Transverse colon (tissue), 4 donors: ENCODE measurements at regions not wholly inside any gene's neighbourhood (a gene's known extent, or its start where the extent isn't known, plus 50 kb on each side); places are given as distances from the start of the nearest gene placed in this dataset.

Experiments used
- DNase-seq: peaks from one replicate; pipeline ENCODE4 v3.0.0-alpha.2; 2019
- H3K27ac ChIP-seq, 4 donors: fragments of 200-600 bp; sonication (generic); 2 replicates each; pipeline ENCODE4 v1.5.1; 2016 to 2018; ENCODE audit warnings: inconsistent platforms in 4 of 4
- H3K27me3 ChIP-seq: fragments of 200-600 bp; sonication (generic); 2 replicates; pipeline ENCODE4 v1.5.1; 2017; ENCODE audit warnings: inconsistent platforms
- H3K36me3 ChIP-seq, 4 donors: fragments of 200-600 bp; sonication (generic); 2 replicates each; pipeline ENCODE4 v1.5.1; 2017 to 2019; ENCODE audit warnings: inconsistent platforms in 4 of 4
- H3K4me1 ChIP-seq, 4 donors: fragments of 200-600 bp; sonication (generic); 2 replicates each; pipeline ENCODE4 v1.5.1; 2017 to 2020; ENCODE audit warnings: inconsistent platforms in 4 of 4
- H3K4me3 ChIP-seq, 4 donors: fragments of 200-600 bp; sonication (generic); 1 replicate in 1 of 4; 2 replicates in 3 of 4; pipeline versions ENCODE4 v1.5.1 to v1.6.1; 2017 to 2019; ENCODE audit warnings: inconsistent platforms in 4 of 4
- H3K9me3 ChIP-seq, 2 donors: fragments of 200-600 bp; sonication (generic); 2 replicates each; pipeline ENCODE4 v1.5.1; 2017 to 2019; ENCODE audit warnings: inconsistent platforms in 2 of 2
- EP300 ChIP-seq: sonication (generic); formaldehyde crosslinking; IDR thresholded peaks from one replicate; pipeline ENCODE4 v1.6.1; 2017; ENCODE audit warnings: antibody characterized with exemption, low read depth
- POLR2A ChIP-seq: fragments of 450-650 bp; IDR thresholded peaks from one replicate; pipeline ENCODE4 v1.6.1; 2016; ENCODE audit warnings: antibody characterized with exemption, mild to moderate bottlenecking, moderate library complexity
- POLR2AphosphoS5 ChIP-seq, 3 donors: sonication (generic); formaldehyde crosslinking; IDR thresholded peaks; one replicate each; pipeline ENCODE4 v1.6.1; 2016; ENCODE audit warnings: antibody characterized with exemption in 3 of 3
- WGBS, 2 donors: methylation state at CpG; one replicate each; pipeline ENCODE4 v1.1.5; 2018; ENCODE audit warnings: low coverage in 1 of 2; 5-methylcytosine and 5-hydroxymethylcytosine counted together
- in situ Hi-C, 4 donors: fragments of 200-750 bp; cut with MboI; loops; one replicate each; pipeline versions ENCODE4 v1.15.0 to v1.15.1; 2017; ENCODE audit warnings: low sequenced_read_pairs in 3 of 4, low pct_ligation_motif_present in 1 of 4, low pct_unique_long_range_greater_than_20kb in 1 of 4
- intact Hi-C: fragments of 100-400 bp; cut with DNase I; formaldehyde crosslinking; loops from one replicate; pipeline ENCODE4 v1.15.1; 2023; ENCODE audit warnings: low total_unique reads
- TF ChIP-seq, protein P1 (sequence below), 5 experiments: fragments of 200-600 bp in 3 of 5; fragments of 450-650 bp in 2 of 5; sonication (generic) in 3 of 5; IDR thresholded peaks; 1 replicate in 2 of 5; 2 replicates in 3 of 5; pipeline ENCODE4 v1.5.1; 2016 to 2017; ENCODE audit warnings: antibody characterized with exemption in 5 of 5, inconsistent platforms in 3 of 5, mild to moderate bottlenecking in 2 of 5, moderate library complexity in 1 of 5

DNA sequence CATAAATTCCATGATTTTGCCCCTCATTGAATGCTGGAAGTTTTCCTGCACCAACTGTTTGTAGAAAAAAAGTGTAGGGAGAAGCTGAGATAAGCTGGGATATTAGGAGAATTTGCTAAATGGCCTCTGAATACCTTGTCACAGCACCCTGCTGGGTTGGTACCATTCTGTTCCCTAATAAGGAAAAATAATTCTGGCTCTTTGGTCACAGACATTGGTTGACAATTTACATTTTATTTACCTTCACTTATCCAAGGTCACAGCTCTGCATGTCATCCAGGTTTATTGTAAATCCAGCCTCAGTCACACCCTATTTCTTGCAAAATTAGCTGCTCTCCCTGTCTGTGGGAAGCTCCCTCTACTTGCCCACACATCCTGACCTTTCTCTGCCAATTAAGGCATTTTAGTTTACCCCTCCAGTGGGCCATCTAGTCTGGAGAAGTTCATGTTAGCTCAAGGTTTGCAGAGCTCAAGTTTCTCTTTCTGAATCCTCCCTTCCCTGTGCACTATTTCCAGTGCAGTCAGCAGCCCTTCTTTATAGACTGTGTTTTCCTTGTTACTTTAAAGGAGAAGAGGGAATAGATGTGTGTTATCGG lies 115.4 kb upstream of the NTRK2 start:
- in situ Hi-C loops, result no loop called here
- no peaks in the 10 kb centered on the region for H3K4me1 ChIP-seq
- no peak for TF ChIP-seq POLR2AphosphoS5 (IDR thresholded peaks at IDR 0.05)
- no peak for TF ChIP-seq EP300
- TF ChIP-seq, protein P1, sequence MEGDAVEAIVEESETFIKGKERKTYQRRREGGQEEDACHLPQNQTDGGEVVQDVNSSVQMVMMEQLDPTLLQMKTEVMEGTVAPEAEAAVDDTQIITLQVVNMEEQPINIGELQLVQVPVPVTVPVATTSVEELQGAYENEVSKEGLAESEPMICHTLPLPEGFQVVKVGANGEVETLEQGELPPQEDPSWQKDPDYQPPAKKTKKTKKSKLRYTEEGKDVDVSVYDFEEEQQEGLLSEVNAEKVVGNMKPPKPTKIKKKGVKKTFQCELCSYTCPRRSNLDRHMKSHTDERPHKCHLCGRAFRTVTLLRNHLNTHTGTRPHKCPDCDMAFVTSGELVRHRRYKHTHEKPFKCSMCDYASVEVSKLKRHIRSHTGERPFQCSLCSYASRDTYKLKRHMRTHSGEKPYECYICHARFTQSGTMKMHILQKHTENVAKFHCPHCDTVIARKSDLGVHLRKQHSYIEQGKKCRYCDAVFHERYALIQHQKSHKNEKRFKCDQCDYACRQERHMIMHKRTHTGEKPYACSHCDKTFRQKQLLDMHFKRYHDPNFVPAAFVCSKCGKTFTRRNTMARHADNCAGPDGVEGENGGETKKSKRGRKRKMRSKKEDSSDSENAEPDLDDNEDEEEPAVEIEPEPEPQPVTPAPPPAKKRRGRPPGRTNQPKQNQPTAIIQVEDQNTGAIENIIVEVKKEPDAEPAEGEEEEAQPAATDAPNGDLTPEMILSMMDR (IDR thresholded peaks at IDR 0.05), result no peak
- H3K27ac ChIP-seq, result no peak overlapping the region
- 74 to 77% methylated on average over 1 of the region's 1 CpG for WGBS, 2 donors
- H3K4me3 ChIP-seq, result no peak overlapping the region
- no peaks in the 10 kb centered on the region for H3K9me3 ChIP-seq
- no peaks in the 10 kb centered on the region for H3K27me3 ChIP-seq
- H3K36me3 ChIP-seq, result no peaks in the 10 kb centered on the region
- no peak for DNase-seq
- intact Hi-C loops, result no loop called here

DNA sequence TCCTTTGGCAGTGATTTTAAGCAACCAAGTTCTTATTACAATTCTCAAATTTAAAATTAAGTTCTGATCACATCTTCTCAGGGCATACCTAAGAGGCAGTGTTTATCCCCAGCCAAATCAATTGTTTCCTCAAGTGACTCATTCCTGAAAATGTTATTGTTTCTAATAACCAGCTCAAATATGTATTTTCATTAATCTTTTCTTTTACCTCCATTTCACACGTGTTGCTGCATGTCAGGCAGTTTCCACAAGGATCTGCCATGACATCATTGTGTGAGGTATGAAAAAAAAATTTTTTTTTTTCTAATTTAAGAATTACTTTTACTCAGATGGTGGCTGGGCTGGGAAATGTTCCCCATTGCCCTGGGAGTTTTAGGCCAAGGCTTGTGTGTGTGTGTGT lies 113.0 kb upstream of the NTRK2 start:
- intact Hi-C loops (loop anchor here (1.0 kb wide), 1 partner anchor 48 kb away; no protein-coding TSS in a partner anchor), in situ Hi-C loops (no loop called here)
- no peak for DNase-seq
- no peaks in the 10 kb centered on the region for H3K36me3 ChIP-seq
- H3K27ac ChIP-seq, result no peak overlapping the region
- no peak overlapping the region for H3K4me3 ChIP-seq
- no peaks in the 10 kb centered on the region for H3K9me3 ChIP-seq
- no peaks in the 10 kb centered on the region for H3K4me1 ChIP-seq
- H3K27me3 ChIP-seq, result no peaks in the 10 kb centered on the region
- no peak for TF ChIP-seq POLR2A
- TF ChIP-seq EP300, result no peak
- TF ChIP-seq, protein P1 (IDR thresholded peaks at IDR 0.05), result no peak
- TF ChIP-seq POLR2AphosphoS5 (IDR thresholded peaks at IDR 0.05), result no peak
- 56 to 75% methylated on average over 1 of the region's 1 CpG for WGBS, 2 donors

DNA sequence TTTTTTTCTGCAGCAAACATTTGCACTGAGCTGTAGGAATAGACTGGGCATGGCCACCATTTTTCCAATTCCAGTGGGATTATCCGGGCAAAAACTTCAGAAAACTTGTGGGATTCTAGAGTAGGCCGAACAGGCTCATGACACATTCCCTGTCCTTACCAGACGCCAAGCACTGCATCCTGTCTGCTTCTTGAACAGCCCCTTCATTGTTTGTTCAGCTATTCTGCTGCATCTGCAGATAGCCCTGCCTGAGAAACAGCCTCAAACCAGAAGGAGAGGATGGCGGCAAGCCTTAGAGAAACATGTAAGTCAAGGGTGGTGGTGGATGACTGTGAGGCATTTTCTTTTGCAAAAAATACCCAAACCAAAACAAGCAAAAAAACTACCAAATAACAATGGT lies 111.8 kb upstream of the NTRK2 start:
- no peaks in the 10 kb centered on the region for H3K36me3 ChIP-seq
- H3K27ac ChIP-seq, result no peak overlapping the region
- in situ Hi-C loops, result no loop called here

DNA sequence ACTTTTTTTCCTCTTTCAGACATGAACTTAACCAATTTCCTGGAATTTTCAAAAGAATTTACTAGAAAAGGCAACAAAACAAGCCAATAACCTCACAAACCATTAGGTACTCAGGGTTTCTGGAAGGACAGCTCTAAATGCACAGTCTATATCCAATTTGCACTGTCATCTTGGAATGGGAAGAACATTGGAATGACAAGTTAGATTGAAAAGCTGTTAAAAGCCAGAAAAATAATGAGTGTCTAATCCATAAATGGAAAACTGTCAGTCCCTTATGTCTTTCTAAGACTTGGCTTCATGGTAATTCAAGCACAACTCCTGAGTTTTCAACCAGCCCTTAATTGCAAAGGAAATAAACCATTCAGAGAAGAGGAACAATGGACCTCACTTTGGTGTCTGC lies 105.8 kb upstream of the NTRK2 start:
- no peaks in the 10 kb centered on the region for H3K4me1 ChIP-seq
- no peak for TF ChIP-seq POLR2AphosphoS5 (IDR thresholded peaks at IDR 0.05)
- in situ Hi-C loops, result no loop called here
- DNase-seq, result no peak
- no peaks in the 10 kb centered on the region for H3K27me3 ChIP-seq
- no peak overlapping the region for H3K27ac ChIP-seq
- H3K9me3 ChIP-seq, result no peaks in the 10 kb centered on the region
- H3K36me3 ChIP-seq, result no peaks in the 10 kb centered on the region
- intact Hi-C loops, result no loop called here
- H3K4me3 ChIP-seq, result no peak overlapping the region

More for the DNA sequence above, 111.8 kb upstream of the NTRK2 start:
- H3K4me1 ChIP-seq, result no peaks in the 10 kb centered on the region
- H3K27me3 ChIP-seq, result no peaks in the 10 kb centered on the region
- no peak overlapping the region for H3K4me3 ChIP-seq
- no peaks in the 10 kb centered on the region for H3K9me3 ChIP-seq
- no peak for DNase-seq
- intact Hi-C loops, result no loop called here
- TF ChIP-seq, protein P1 (IDR thresholded peaks at IDR 0.05), result no peak
- TF ChIP-seq EP300 (no peak), POLR2AphosphoS5 (IDR thresholded peaks at IDR 0.05) (no peak), POLR2A (no peak)
- WGBS, 2 donors, result 84 to 100% methylated on average over 1 to 4 of the region's 4 CpGs

DNA sequence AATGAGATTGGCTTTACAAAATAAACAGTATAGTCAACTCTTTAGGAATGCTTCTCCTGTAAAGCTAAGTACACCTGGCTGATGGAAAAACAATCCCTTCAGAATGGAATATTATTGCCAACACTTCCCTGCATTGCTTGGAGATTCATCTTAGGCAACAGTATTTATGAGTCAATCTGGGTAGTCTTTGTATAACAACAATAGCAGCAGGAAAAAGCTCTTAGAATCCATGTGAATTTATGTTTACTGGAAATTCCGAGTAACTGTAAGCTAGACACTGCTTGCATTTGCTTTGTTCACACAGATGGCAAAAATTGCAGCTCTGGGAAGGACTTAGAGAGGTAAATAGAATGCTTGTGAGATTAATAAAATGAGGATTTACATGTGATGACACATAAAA lies 101.7 kb upstream of the NTRK2 start:
- 50% methylated on average over 1 of the region's 1 CpG; no CpG with 5 or more reads in 1 of the 2 donors for WGBS, 2 donors
- no peak for DNase-seq
- no peak for TF ChIP-seq POLR2AphosphoS5 (IDR thresholded peaks at IDR 0.05)
- TF ChIP-seq POLR2A, result no peak
- no peak for TF ChIP-seq EP300
- TF ChIP-seq, protein P1 (IDR thresholded peaks at IDR 0.05), result no peak

More for the DNA sequence above, 101.7 kb upstream of the NTRK2 start:
- Histone ChIP-seq H3K27ac (no peak overlapping the region), H3K27me3 (no peaks in the 10 kb centered on the region), H3K36me3 (no peaks in the 10 kb centered on the region), H3K9me3 (no peaks in the 10 kb centered on the region), H3K4me1 (no peaks in the 10 kb centered on the region), H3K4me3 (no peak overlapping the region)
- intact Hi-C loops (no loop called here), in situ Hi-C loops (no loop called here)
